Right ventricle myocardium inferior (tissue), 1 donor: ENCODE measurements at regions not wholly inside any gene's neighbourhood (a gene's known extent, or its start where the extent isn't known, plus 50 kb on each side); places are given as distances from the start of the nearest gene placed in this dataset.
"Not testable (repeated sequence)": the region's sequence is repeated elsewhere in the genome, so short reads cannot be mapped to it uniquely, and the experiment has no call there.

Source experiments
- ATAC-seq: fragments of 200-7000 bp; cut with Tn5 transposase; one replicate; pipeline ENCODE4 v1.9.1; 2020; ENCODE audit warnings: mild to moderate bottlenecking, moderate library complexity
- DNase-seq: peaks from one replicate; pipeline ENCODE4 v3.0.0; 2021; ENCODE audit errors: missing footprints
- intact Hi-C: fragments of 100-400 bp; cut with DNase I; formaldehyde crosslinking; loops from one replicate; pipeline ENCODE4 v1.11.0; 2022
- donor health status: DM: no; HTN: yes; CAD: no; lungs with severe emphysema.

- no peak for DNase-seq
- intact Hi-C loops = no loop called here
- ATAC-seq = no peak
Measured at GRCh38 chr19:20482721-20483120, 82.9 kb downstream of the ZNF737 start.

GRCh38 chr19:20481736-20482135, 83.8 kb downstream of the ZNF737 start:
- DNase-seq (no peak), ATAC-seq (no peak)
- intact Hi-C loops = no loop called here

- no peak for ATAC-seq
- no peak for DNase-seq
- intact Hi-C loops = no loop called here
Measured at GRCh38 chr19:20479483-20479882, 86.1 kb downstream of the ZNF737 start.

GRCh38 chr19:20478936-20479335, 86.6 kb downstream of the ZNF737 start:
- DNase-seq = no peak
- no peak for ATAC-seq
- intact Hi-C loops = no loop called here

- no peak for ATAC-seq
- intact Hi-C loops = no loop called here
Measured at GRCh38 chr19:20472854-20473253, 92.7 kb downstream of the ZNF737 start.

GRCh38 chr19:20471431-20471830, 94.2 kb downstream of the ZNF737 start:
- ATAC-seq (no peak), DNase-seq (no peak)
- intact Hi-C loops = no loop called here

More at GRCh38 chr19:20472854-20473253, 92.7 kb downstream of the ZNF737 start:
- DNase-seq = no peak

- intact Hi-C loops = no loop called here
- DNase-seq (no peak), ATAC-seq (no peak)
Measured at GRCh38 chr19:20470345-20471135, 95.0 kb downstream of the ZNF737 start.

- not testable (repeated sequence) for DNase-seq, ATAC-seq
Measured at GRCh38 chr19:20466638-20466990, 99.0 kb downstream of the ZNF737 start.

GRCh38 chr19:20465922-20466637, 99.5 kb downstream of the ZNF737 start:
- intact Hi-C loops, ATAC-seq, DNase-seq: not testable (repeated sequence)

More at GRCh38 chr19:20466638-20466990, 99.0 kb downstream of the ZNF737 start:
- intact Hi-C loops = not testable (repeated sequence)

- intact Hi-C loops = no loop called here
- ATAC-seq = no peak
- no peak for DNase-seq
Measured at GRCh38 chr19:20453425-20453935, 112.1 kb downstream of the ZNF737 start.

- intact Hi-C loops = no loop called here
- ATAC-seq (no peak), DNase-seq (no peak)
Measured at GRCh38 chr19:20444202-20444885, 121.2 kb downstream of the ZNF737 start.

GRCh38 chr19:20432266-20432842, 133.2 kb downstream of the ZNF737 start:
- DNase-seq, intact Hi-C loops, ATAC-seq: not testable (repeated sequence)

- no peak for DNase-seq
- no peak for ATAC-seq
- intact Hi-C loops = no loop called here
Measured at GRCh38 chr19:20431826-20432225, 133.8 kb downstream of the ZNF737 start.

GRCh38 chr19:20423381-20424197, 142.0 kb downstream of the ZNF737 start:
- ATAC-seq = peak; percentile 68
- intact Hi-C loops = no loop called here
- DNase-seq = peak; percentile 83

GRCh38 chr19:20422216-20423205, 143.1 kb downstream of the ZNF737 start:
- intact Hi-C loops = no loop called here

GRCh38 chr19:20416661-20417060, 148.9 kb downstream of the ZNF737 start:
- intact Hi-C loops = no loop called here
- ATAC-seq = no peak
- DNase-seq = no peak

More at GRCh38 chr19:20422216-20423205, 143.1 kb downstream of the ZNF737 start:
- no peak for ATAC-seq
- DNase-seq = no peak

GRCh38 chr19:20414120-20414519, 151.5 kb downstream of the ZNF737 start:
- ATAC-seq = no peak

More at GRCh38 chr19:20414120-20414519, 151.5 kb downstream of the ZNF737 start:
- DNase-seq = no peak
- intact Hi-C loops = no loop called here
